HepG2 (cell line): ENCODE measurements at regions not wholly inside any gene's neighbourhood (a gene's known extent, or its start where the extent isn't known, plus 50 kb on each side); places are given as distances from the start of the nearest gene placed in this dataset.
A peak's percentile ranks its signal among the peaks of the same experiment; 100 is the strongest.

Experiments used
- CBX1 ChIP-seq: IDR thresholded peaks from one replicate; pipeline ENCODE4 v1.6.1; 2016; ENCODE audit warnings: antibody characterized with exemption, low read depth
- CTCF ChIP-seq: sonication (generic); formaldehyde crosslinking; IDR thresholded peaks from 2 replicates; pipeline ENCODE4 v1.5.0; 2020; ENCODE audit warnings: mild to moderate bottlenecking, missing genetic modification reagents, moderate library complexity
- DR1 ChIP-seq: sonication (generic); formaldehyde crosslinking; IDR thresholded peaks from 2 replicates; pipeline ENCODE4 v1.8.0; 2021; ENCODE audit warnings: mild to moderate bottlenecking, missing genetic modification reagents, inconsistent platforms
- GPBP1L1 ChIP-seq: sonication (generic); formaldehyde crosslinking; IDR thresholded peaks from 2 replicates; pipeline ENCODE4 v1.5.0; 2020; ENCODE audit warnings: mild to moderate bottlenecking, missing genetic modification reagents
- HBP1 ChIP-seq: IDR thresholded peaks from 2 replicates; pipeline ENCODE4 v1.6.1; 2016; ENCODE audit warnings: low read depth, control low read depth
- JUN ChIP-seq: sonication (generic); formaldehyde crosslinking; IDR thresholded peaks from 2 replicates; pipeline ENCODE4 v1.4.0; 2020; ENCODE audit warnings: mild to moderate bottlenecking, missing genetic modification reagents
- MEIS1 ChIP-seq: sonication (generic); formaldehyde crosslinking; IDR thresholded peaks from 2 replicates; pipeline ENCODE4 v1.9.0; 2021; ENCODE audit warnings: mild to moderate bottlenecking, missing genetic modification reagents, moderate library complexity, borderline replicate concordance
- MLX ChIP-seq: IDR thresholded peaks from 2 replicates; pipeline ENCODE4 v1.6.1; 2016
- MYC ChIP-seq: sonication (generic); formaldehyde crosslinking; IDR thresholded peaks from 2 replicates; pipeline ENCODE4 v1.9.0; 2021; ENCODE audit warnings: missing genetic modification reagents, borderline replicate concordance
- REL ChIP-seq: sonication (generic); formaldehyde crosslinking; conservative IDR thresholded peaks from 2 replicates; pipeline ENCODE4 v1.8.0; 2022; ENCODE audit warnings: mild to moderate bottlenecking, missing genetic modification reagents, moderate library complexity
- SNAI1 ChIP-seq: sonication (generic); formaldehyde crosslinking; IDR thresholded peaks from 2 replicates; pipeline ENCODE4 v1.5.0; 2020; ENCODE audit warnings: mild to moderate bottlenecking, missing genetic modification reagents, borderline replicate concordance
- SOX6 ChIP-seq, 2 experiments: fragments of 450-650 bp in 1 of 2; sonication (generic) in 1 of 2; formaldehyde crosslinking in 1 of 2; IDR thresholded peaks; 2 replicates each; pipeline versions ENCODE4 v1.4.0 to v1.6.1; 2017 to 2020; ENCODE audit warnings: antibody characterized with exemption in 1 of 2, mild to moderate bottlenecking in 1 of 2, missing genetic modification reagents in 1 of 2
- SRSF1 ChIP-seq: fragments of 200-400 bp; formaldehyde crosslinking; optimal IDR thresholded peaks from 2 replicates; pipeline ENCODE3; 2017; ENCODE audit warnings: mild to moderate bottlenecking, low read depth, low read length, moderate library complexity
- SSRP1 ChIP-seq: IDR thresholded peaks from 2 replicates; pipeline ENCODE4 v1.6.1; 2016; ENCODE audit warnings: control low read depth
- XRCC5 ChIP-seq: fragments of 200-400 bp; formaldehyde crosslinking; optimal IDR thresholded peaks from 2 replicates; pipeline ENCODE3; 2017; ENCODE audit warnings: mild to moderate bottlenecking, low read length
- ZBTB26 ChIP-seq: IDR thresholded peaks from 2 replicates; pipeline ENCODE4 v1.6.1; 2016; ENCODE audit warnings: missing compliant biosample characterization, missing genetic modification reagents, borderline replicate concordance
- ZBTB38 ChIP-seq: sonication (generic); formaldehyde crosslinking; IDR thresholded peaks from 2 replicates; pipeline ENCODE4 v1.5.1; 2020; ENCODE audit warnings: mild to moderate bottlenecking, missing genetic modification reagents
- ZNF17 ChIP-seq: sonication (generic); formaldehyde crosslinking; IDR thresholded peaks from 2 replicates; pipeline ENCODE4 v1.5.0; 2020; ENCODE audit warnings: mild to moderate bottlenecking, missing genetic modification reagents
- ZNF256 ChIP-seq: sonication (generic); formaldehyde crosslinking; conservative IDR thresholded peaks from 2 replicates; pipeline ENCODE4 v1.4.0; 2020; ENCODE audit warnings: missing genetic modification reagents
- ZNF333 ChIP-seq: sonication (generic); formaldehyde crosslinking; IDR thresholded peaks from 2 replicates; pipeline ENCODE4 v1.4.0; 2020; ENCODE audit warnings: mild to moderate bottlenecking, missing genetic modification reagents, borderline replicate concordance
- ZNF709 ChIP-seq: sonication (generic); formaldehyde crosslinking; IDR thresholded peaks from 2 replicates; pipeline ENCODE4 v1.5.0; 2020; ENCODE audit warnings: mild to moderate bottlenecking, missing genetic modification reagents
- ZNF772 ChIP-seq: sonication (generic); formaldehyde crosslinking; IDR thresholded peaks from 2 replicates; pipeline ENCODE4 v1.5.0; 2020; ENCODE audit warnings: mild to moderate bottlenecking, missing genetic modification reagents

- TF ChIP-seq CBX1 (peak; percentile 47), REL (CRISPR knock-in tag) (no peak), ZNF256 (CRISPR knock-in tag) (0 out of 2 replicates have a peak, but pooled peaks have one; percentile 24), DR1 (CRISPR knock-in tag) (no peak), ZNF17 (CRISPR knock-in tag) (no peak), ZBTB26 (CRISPR knock-in tag) (peak; percentile 70; the same call in 1 of the 2 replicates), GPBP1L1 (CRISPR knock-in tag) (no peak), XRCC5 (peak; percentile 61), MLX (CRISPR knock-in tag) (peak; percentile 71; the same call in 1 of the 2 replicates), JUN (no peak), MEIS1 (peak; percentile 45; the same call in 1 of the 2 replicates), SNAI1 (CRISPR knock-in tag) (no peak), HBP1 (CRISPR knock-in tag) (no peak; the same call in 1 of the 2 replicates), SRSF1 (no peak), MYC (CRISPR knock-in tag) (no peak), SSRP1 (CRISPR knock-in tag) (no peak), ZNF333 (CRISPR knock-in tag) (no peak), ZNF772 (CRISPR knock-in tag) (peak; percentile 40; the same call in 1 of the 2 replicates), ZNF709 (CRISPR knock-in tag) (no peak), ZBTB38 (peak; percentile 66), CTCF (CRISPR knock-in tag) (peak; percentile 77), SOX6 (IDR thresholded peaks at IDR 0.05) (no peak), SOX6 (CRISPR knock-in tag; IDR thresholded peaks at IDR 0.05) (peak; percentile 97)
These were observed 417.2 kb downstream of the COG6 start (continued) for GRCh38 chr13:40072663-40073120.
